Fibroblast of skin of scalp (primary cell): ENCODE measurements at regions not wholly inside any gene's neighbourhood (a gene's known extent, or its start where the extent isn't known, plus 50 kb on each side); places are given as distances from the start of the nearest gene placed in this dataset.
"Not testable (repeated sequence)": the region's sequence is repeated elsewhere in the genome, so short reads cannot be mapped to it uniquely, and the experiment has no call there.

ENCODE experiments used
- DNase-seq: peaks from one replicate; pipeline ENCODE4 v3.0.0-alpha.2; 2013

- DNase-seq, result no peak
These were observed 328.2 kb downstream of the DTHD1 start for GRCh38 chr4:36609661-36610060.

GRCh38 chr4:36610628-36611027 lies 329.2 kb downstream of the DTHD1 start:
- DNase-seq, result no peak

- not testable (repeated sequence) for DNase-seq
These were observed 331.7 kb downstream of the DTHD1 start for GRCh38 chr4:36613142-36613541.

GRCh38 chr4:36614011-36614410 lies 332.6 kb downstream of the DTHD1 start:
- DNase-seq, result no peak

- DNase-seq, result no peak
These were observed 336.7 kb downstream of the DTHD1 start for GRCh38 chr4:36618102-36618501.

GRCh38 chr4:36624030-36624429 lies 342.6 kb downstream of the DTHD1 start:
- no peak for DNase-seq

GRCh38 chr4:36638273-36638811 lies 356.9 kb downstream of the DTHD1 start:
- DNase-seq, result no peak

- DNase-seq, result no peak
These were observed 359.5 kb downstream of the DTHD1 start for GRCh38 chr4:36640876-36641275.

- no peak for DNase-seq
These were observed 369.8 kb downstream of the DTHD1 start for GRCh38 chr4:36651253-36651652.

- no peak for DNase-seq
These were observed 371.4 kb downstream of the DTHD1 start for GRCh38 chr4:36652857-36653256.

GRCh38 chr4:36665985-36666527 lies 384.6 kb downstream of the DTHD1 start:
- no peak for DNase-seq

GRCh38 chr4:36675436-36675835 lies 394.0 kb downstream of the DTHD1 start:
- DNase-seq, result no peak

GRCh38 chr4:36676139-36677050 lies 395.0 kb downstream of the DTHD1 start:
- no peak for DNase-seq

GRCh38 chr4:36677112-36677511 lies 395.7 kb downstream of the DTHD1 start:
- no peak for DNase-seq

GRCh38 chr4:36677874-36678273 lies 396.5 kb downstream of the DTHD1 start:
- no peak for DNase-seq

GRCh38 chr4:36687681-36688080 lies 406.3 kb downstream of the DTHD1 start:
- no peak for DNase-seq

GRCh38 chr4:36692586-36692985 lies 411.2 kb downstream of the DTHD1 start:
- DNase-seq, result no peak

GRCh38 chr4:36702245-36702644 lies 420.8 kb downstream of the DTHD1 start:
- DNase-seq, result no peak

GRCh38 chr4:36704289-36704688 lies 422.9 kb downstream of the DTHD1 start:
- no peak for DNase-seq

GRCh38 chr4:36709991-36710390 lies 428.6 kb downstream of the DTHD1 start:
- DNase-seq, result no peak

- no peak for DNase-seq
These were observed 430.6 kb downstream of the DTHD1 start for GRCh38 chr4:36712013-36712412.

- DNase-seq, result no peak
These were observed 435.5 kb downstream of the DTHD1 start for GRCh38 chr4:36716874-36717273.

- DNase-seq, result no peak
These were observed 438.0 kb downstream of the DTHD1 start for GRCh38 chr4:36719425-36719824.

- DNase-seq, result no peak
These were observed 441.6 kb downstream of the DTHD1 start for GRCh38 chr4:36722986-36723385.
